Effector CD4-positive, alpha-beta T cell (primary cell): ENCODE measurements at regions not wholly inside any gene's neighbourhood (a gene's known extent, or its start where the extent isn't known, plus 50 kb on each side); places are given as distances from the start of the nearest gene placed in this dataset.

Experiments used
- DNase-seq: peaks from one replicate; pipeline ENCODE4 v3.0.0-alpha.2; 2020

GRCh38 chr1:87833166-87833565, 504.5 kb downstream of the LMO4 start:
- DNase-seq, result no peak

DNA sequence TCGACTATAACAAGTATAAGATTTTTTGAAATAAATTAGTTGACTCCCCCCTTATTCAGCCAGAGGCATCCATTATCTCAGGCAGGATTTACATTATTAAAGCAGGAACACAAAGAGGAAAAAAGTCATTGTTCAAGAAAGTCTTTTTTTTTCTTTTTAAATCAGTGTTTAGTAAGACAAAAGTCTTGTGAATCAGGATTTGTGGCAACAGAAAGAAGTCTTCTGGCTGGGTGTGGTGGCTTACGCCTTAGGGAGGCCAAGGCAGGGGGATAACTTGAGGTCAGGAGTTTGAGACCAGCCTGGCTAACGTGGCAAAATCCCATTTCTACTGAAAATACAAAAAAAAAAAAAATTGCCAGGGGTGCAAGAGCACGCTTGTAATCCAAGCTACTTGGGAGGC, 505.5 kb downstream of the LMO4 start:
- DNase-seq, result no peak

DNA sequence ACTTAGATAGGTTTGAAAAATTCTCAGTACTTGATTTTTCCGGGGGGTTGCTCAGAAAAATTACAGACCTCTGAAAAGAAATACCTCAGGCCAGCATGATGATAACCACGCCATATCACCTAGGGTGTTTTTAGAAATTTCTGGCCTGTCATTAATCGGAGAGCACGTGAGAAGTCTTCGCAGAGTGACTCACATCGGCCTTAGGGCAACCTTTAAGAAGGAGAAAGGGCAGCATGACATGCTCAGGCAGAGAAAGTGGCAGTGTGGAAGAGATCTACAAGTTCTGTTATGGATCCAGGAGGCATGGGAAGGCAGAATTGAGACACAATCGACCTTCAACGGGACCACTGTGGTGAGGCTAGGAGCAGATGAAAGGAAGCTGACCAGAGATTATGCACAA, 506.3 kb downstream of the LMO4 start:
- no peak for DNase-seq

DNA sequence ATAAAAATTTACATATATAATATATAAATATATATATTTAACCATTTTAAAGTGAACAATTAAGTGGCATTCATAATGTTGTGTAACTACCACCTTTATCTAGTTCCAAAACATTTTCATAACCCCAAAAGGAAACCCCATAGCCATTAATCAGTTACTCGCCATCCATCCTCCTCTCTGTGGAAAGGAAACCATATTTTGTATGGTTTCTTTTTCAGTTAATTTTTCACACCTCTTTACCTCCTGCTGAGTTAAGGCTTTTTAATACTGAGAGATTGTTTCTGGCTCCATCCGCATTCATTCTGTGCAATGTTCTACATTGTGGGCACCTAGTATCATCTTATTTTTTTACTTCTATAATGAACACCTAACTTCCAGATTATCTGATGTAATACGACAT, 512.1 kb downstream of the LMO4 start:
- no peak for DNase-seq

DNA sequence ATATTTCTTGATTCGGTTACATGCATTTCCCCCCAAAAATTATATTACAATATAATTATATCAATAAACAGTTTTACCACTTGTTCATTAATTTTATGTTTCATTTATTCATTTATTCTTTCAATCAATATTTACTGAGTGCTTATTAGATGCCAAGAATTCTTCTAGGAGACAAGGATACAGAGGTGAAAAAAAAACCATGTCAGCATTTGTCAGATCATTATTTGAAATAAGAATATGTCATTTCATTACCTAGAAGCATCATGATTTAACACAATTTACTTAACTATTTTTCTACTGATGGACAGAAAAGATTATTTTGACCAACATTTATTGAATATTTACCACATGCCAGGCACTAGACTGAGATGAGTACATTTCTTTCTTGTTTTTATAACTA, 512.7 kb downstream of the LMO4 start:
- no peak for DNase-seq

DNA sequence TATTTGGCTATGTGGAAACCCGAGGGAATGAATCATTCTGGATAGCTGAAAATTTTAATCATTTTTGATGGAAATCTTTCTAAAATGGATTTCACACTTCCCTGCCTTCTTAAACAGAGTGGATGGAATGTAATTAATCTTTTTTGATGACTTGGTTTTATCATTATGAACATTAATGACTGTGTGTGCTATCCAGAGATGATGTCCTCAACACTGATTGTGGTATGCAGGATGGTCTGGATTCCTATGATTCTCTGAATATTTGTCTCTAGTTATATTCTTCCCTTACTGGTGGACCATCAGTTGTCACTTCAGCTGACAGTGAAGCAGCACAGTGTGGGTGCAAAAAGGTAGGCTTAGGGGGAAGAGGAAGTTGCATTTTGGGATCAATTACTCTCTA, 513.5 kb downstream of the LMO4 start:
- DNase-seq, result no peak

DNA sequence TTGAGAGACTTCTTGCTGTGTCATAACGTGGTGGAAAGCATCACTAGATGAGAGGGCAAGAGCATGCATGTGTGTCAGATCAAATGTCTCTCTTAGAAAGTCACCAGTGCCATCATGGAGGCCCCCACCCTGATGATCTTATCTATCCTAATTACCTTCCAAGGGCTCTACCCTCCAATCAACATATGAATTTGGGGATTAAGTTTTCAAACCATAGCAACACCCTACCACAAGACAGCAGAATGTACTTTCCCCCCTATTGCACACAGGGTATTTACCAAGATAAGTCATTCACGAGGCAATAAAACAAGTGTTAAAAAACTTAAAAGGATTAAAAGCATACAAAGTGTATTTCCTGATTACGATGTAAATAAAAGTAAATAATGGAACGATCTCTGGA, 515.6 kb downstream of the LMO4 start:
- DNase-seq, result no peak

- no peak for DNase-seq
Measured at GRCh38 chr1:87851490-87851889, 522.8 kb downstream of the LMO4 start.

GRCh38 chr1:87852410-87853161, 523.9 kb downstream of the LMO4 start:
- no peak for DNase-seq

- DNase-seq, result no peak
Measured at GRCh38 chr1:87853576-87854351, 525.1 kb downstream of the LMO4 start.

- no peak for DNase-seq
Measured at GRCh38 chr1:87863317-87863716, 534.6 kb downstream of the LMO4 start.

GRCh38 chr1:87864676-87865075, 536.0 kb downstream of the LMO4 start:
- DNase-seq, result no peak

DNA sequence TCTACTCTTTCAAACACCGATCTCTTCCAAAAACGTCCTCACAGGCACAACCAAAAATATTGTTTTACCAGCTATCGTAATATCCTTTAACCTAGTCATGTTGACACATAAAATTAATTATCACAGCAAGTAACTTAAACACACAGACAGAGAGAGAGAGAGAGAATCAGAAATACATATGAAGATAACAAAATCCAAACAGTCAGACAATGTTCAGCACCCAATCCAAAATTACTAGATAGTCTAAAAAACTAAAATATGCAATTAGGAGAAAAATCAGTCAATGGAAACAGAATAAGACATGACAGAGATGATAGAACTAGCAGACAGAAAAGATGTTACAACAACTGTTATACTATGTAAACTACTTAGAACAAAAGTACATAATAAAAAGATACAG, 537.7 kb downstream of the LMO4 start:
- DNase-seq, result no peak

DNA sequence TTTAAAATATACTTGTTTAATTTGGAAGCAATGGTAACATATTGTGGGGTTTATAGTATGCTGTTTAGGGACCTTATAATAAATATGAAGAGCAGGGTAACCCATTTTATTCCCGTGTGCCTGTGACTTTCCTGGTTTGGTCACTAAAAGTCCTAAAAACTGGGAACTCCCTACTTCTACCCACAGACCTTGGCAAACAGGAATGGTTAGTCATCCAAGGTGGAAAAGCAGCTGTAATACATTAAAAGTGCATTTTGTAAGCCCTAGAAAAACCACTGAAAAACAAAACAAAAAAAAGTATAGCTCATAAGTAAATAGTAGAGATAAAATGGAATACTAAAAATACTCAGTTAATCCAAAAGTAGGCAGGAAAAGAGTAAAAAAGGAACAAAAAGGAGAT, 538.9 kb downstream of the LMO4 start:
- DNase-seq, result no peak

DNA sequence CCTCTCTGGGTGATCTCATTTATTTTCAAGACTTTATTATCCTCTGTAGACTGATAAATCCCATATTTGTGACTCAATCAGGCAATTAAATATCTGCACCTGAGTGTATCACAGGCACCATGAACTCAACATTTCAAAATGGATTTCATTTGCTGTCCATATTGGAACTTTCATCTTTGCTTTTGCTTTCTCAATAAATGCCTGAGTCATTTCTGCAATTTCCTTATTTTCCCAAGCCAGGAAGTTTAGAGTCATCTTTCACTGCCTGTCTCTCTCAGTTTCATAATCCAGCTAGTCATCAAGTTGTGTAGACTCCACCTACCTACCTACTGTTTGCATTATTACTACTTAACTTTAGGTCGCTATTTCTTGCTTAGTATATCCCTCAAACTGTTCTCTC, 540.9 kb downstream of the LMO4 start:
- no peak for DNase-seq

- DNase-seq, result no peak
Measured at GRCh38 chr1:87872189-87872588, 543.5 kb downstream of the LMO4 start.

GRCh38 chr1:87872692-87873091, 544.0 kb downstream of the LMO4 start:
- DNase-seq, result no peak

DNA sequence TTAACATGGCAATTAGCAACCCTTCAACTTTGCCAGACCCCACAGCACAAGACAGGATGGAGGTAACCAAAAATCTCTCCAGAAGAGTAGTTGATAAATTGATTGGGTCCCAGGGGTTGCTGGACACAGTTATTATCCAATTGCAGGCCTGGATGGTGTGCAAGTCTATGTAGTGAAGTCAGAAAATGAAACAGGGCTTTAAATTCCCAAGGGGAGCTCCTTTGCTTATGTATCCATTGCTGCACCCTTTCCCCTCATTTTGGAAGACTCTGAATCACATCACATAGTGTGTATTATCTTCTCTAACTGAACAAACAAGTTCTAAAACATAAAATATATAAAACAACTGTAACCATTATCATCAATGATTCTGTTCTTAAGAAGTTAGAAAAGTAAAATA, 550.2 kb downstream of the LMO4 start:
- no peak for DNase-seq

GRCh38 chr1:87880098-87880760, 551.5 kb downstream of the LMO4 start:
- no peak for DNase-seq

GRCh38 chr1:87880764-87881163, 552.1 kb downstream of the LMO4 start:
- DNase-seq, result no peak

- DNase-seq, result no peak
Measured at GRCh38 chr1:87883906-87884305, 555.2 kb downstream of the LMO4 start.

GRCh38 chr1:87884581-87884980, 555.9 kb downstream of the LMO4 start:
- no peak for DNase-seq

GRCh38 chr1:87885278-87886025, 556.8 kb downstream of the LMO4 start:
- no peak for DNase-seq
